GOT3 (cell line): ENCODE measurements at regions not wholly inside any gene's neighbourhood (a gene's known extent, or its start where the extent isn't known, plus 50 kb on each side); places are given as distances from the start of the nearest gene placed in this dataset.
"Not testable (repeated sequence)": the region's sequence is repeated elsewhere in the genome, so short reads cannot be mapped to it uniquely, and the experiment has no call there.

Experiments used
- DNase-seq: peaks from one replicate; lab custom pipeline; 2025; ENCODE audit warnings: mixed read lengths; lab: John Stamatoyannopoulos, UW

- no peak for DNase-seq
These were observed 817.3 kb downstream of the BCKDHB start for GRCh38 chr6:80923816-80924215.

- DNase-seq = no peak
These were observed 816.5 kb downstream of the BCKDHB start for GRCh38 chr6:80922916-80923455.

GRCh38 chr6:80921861-80922460 lies 815.5 kb downstream of the BCKDHB start:
- no peak for DNase-seq

GRCh38 chr6:80907831-80908230 lies 801.4 kb downstream of the BCKDHB start:
- no peak for DNase-seq

GRCh38 chr6:80903711-80904110 lies 797.2 kb downstream of the BCKDHB start:
- DNase-seq = no peak

- DNase-seq = no peak
These were observed 780.0 kb downstream of the BCKDHB start for GRCh38 chr6:80886475-80886874.

- no peak for DNase-seq
These were observed 766.5 kb downstream of the BCKDHB start for GRCh38 chr6:80872951-80873308.

GRCh38 chr6:80872199-80872950 lies 765.9 kb downstream of the BCKDHB start:
- no peak for DNase-seq

- DNase-seq = no peak
These were observed 756.3 kb downstream of the BCKDHB start for GRCh38 chr6:80862756-80863155.

GRCh38 chr6:80860107-80860506 lies 753.6 kb downstream of the BCKDHB start:
- DNase-seq = no peak

- DNase-seq = not testable (repeated sequence)
These were observed 741.5 kb downstream of the BCKDHB start for GRCh38 chr6:80847973-80848372.

- DNase-seq = no peak
These were observed 725.9 kb downstream of the BCKDHB start for GRCh38 chr6:80832337-80832736.

GRCh38 chr6:80793411-80793810 lies 686.9 kb downstream of the BCKDHB start:
- DNase-seq = no peak

- no peak for DNase-seq
These were observed 685.7 kb downstream of the BCKDHB start for GRCh38 chr6:80792151-80792550.

GRCh38 chr6:80789912-80790570 lies 683.6 kb downstream of the BCKDHB start:
- no peak for DNase-seq

GRCh38 chr6:80783271-80783670 lies 676.8 kb downstream of the BCKDHB start:
- not testable (repeated sequence) for DNase-seq

- no peak for DNase-seq
These were observed 665.5 kb downstream of the BCKDHB start for GRCh38 chr6:80771941-80772340.

- no peak for DNase-seq
These were observed 662.6 kb downstream of the BCKDHB start for GRCh38 chr6:80769106-80769505.

- DNase-seq = no peak
These were observed 661.3 kb downstream of the BCKDHB start for GRCh38 chr6:80767808-80768207.

- DNase-seq = no peak
These were observed 637.7 kb downstream of the BCKDHB start for GRCh38 chr6:80744213-80744612.

- no peak for DNase-seq
These were observed 636.0 kb downstream of the BCKDHB start for GRCh38 chr6:80742481-80742880.

- no peak for DNase-seq
These were observed 627.2 kb downstream of the BCKDHB start for GRCh38 chr6:80733641-80734040.

- no peak for DNase-seq
These were observed 622.4 kb downstream of the BCKDHB start for GRCh38 chr6:80728830-80729229.
